ENCODE measurements at regions not wholly inside any gene's neighbourhood (a gene's known extent, or its start where the extent isn't known, plus 50 kb on each side); places are given as distances from the start of the nearest gene placed in this dataset.

GRCh38 chr5:56749842-56750241, 65.5 kb upstream of the MAP3K1 start:
- intact Hi-C loops (cut with micrococcal nuclease; ENCODE audit: unreplicated experiment): no loop called here
- H3K9me3 ChIP-seq (ENCODE audit: insufficient read depth, low read depth): no peaks in the 10 kb centered on the region; the same call in 1 of the 2 replicates
- BruUV-seq (replicated peaks): no TSS peak
- no peak overlapping the region for H2AFZ ChIP-seq
- H3K4me3 ChIP-seq: no peak overlapping the region
- no peaks in the 10 kb centered on the region for H3K79me2 ChIP-seq (ENCODE audit: low read depth)
- no peak overlapping the region for H3K27ac ChIP-seq
- H3K36me3 ChIP-seq (ENCODE audit: low read depth): no peaks in the 10 kb centered on the region
- H3K9me2 ChIP-seq (ENCODE audit: insufficient read depth): peaks cover 3% of the 10 kb centered on the region; the same call in 1 of the 2 replicates
- CTCF ChIA-PET: no interaction called here
- no peaks in the 10 kb centered on the region for H3K27me3 ChIP-seq (ENCODE audit: insufficient read depth, low read depth)
- H3K4me1 ChIP-seq (replicated peaks; ENCODE audit: insufficient read depth): no peaks in the 10 kb centered on the region; the same call in 1 of the 2 replicates
- no peak overlapping the region for H3K4me2 ChIP-seq
- no peak for DNase-seq
- POLR2A ChIA-PET (ENCODE audit: unreplicated experiment): no interaction called here
- TF ChIP-seq EZH2 (IDR thresholded peaks at IDR 0.05; ENCODE audit: low read depth): no peak
- no peak for TF ChIP-seq CTCF (conservative IDR thresholded peaks at IDR 0.05)
- no peaks in the 10 kb centered on the region for H4K20me1 ChIP-seq (ENCODE audit: insufficient read depth)
- H3F3A ChIP-seq (ENCODE audit: insufficient read depth, low read depth): no peaks in the 10 kb centered on the region

- no peak for DNase-seq
- TF ChIP-seq CTCF (conservative IDR thresholded peaks at IDR 0.05) (no peak), EZH2 (IDR thresholded peaks at IDR 0.05; ENCODE audit: low read depth) (no peak)
- no TSS peak for BruUV-seq (replicated peaks)
- no peaks in the 10 kb centered on the region for H3K79me2 ChIP-seq (ENCODE audit: low read depth)
- H3K27me3 ChIP-seq (ENCODE audit: insufficient read depth, low read depth): no peaks in the 10 kb centered on the region
- no peaks in the 10 kb centered on the region for H4K20me1 ChIP-seq (ENCODE audit: insufficient read depth)
- H3F3A ChIP-seq (ENCODE audit: insufficient read depth, low read depth): no peaks in the 10 kb centered on the region
- POLR2A ChIA-PET (ENCODE audit: unreplicated experiment): no interaction called here
- H3K9me2 ChIP-seq (ENCODE audit: insufficient read depth): peaks cover 3% of the 10 kb centered on the region; the same call in 1 of the 2 replicates
- H3K4me1 ChIP-seq (replicated peaks; ENCODE audit: insufficient read depth): no peaks in the 10 kb centered on the region
- no peaks in the 10 kb centered on the region; the same call in 1 of the 2 replicates for H3K9me3 ChIP-seq (ENCODE audit: insufficient read depth, low read depth)
- H3K4me2 ChIP-seq: no peak overlapping the region
- no peak overlapping the region for H2AFZ ChIP-seq
- intact Hi-C loops (cut with micrococcal nuclease; ENCODE audit: unreplicated experiment): no loop called here
- CTCF ChIA-PET: no interaction called here
- no peaks in the 10 kb centered on the region for H3K36me3 ChIP-seq (ENCODE audit: low read depth)
- H3K4me3 ChIP-seq: no peak overlapping the region
- no peak overlapping the region for H3K27ac ChIP-seq
Measured at GRCh38 chr5:56746553-56747339, 68.6 kb upstream of the MAP3K1 start.

- Histone ChIP-seq H3K4me1 (replicated peaks; ENCODE audit: insufficient read depth) (no peaks in the 10 kb centered on the region), H3K4me2 (no peak overlapping the region), H2AFZ (no peak overlapping the region), H3K79me2 (ENCODE audit: low read depth) (no peaks in the 10 kb centered on the region), H3K27me3 (ENCODE audit: insufficient read depth, low read depth) (no peaks in the 10 kb centered on the region), H3K4me3 (no peak overlapping the region), H3K27ac (no peak overlapping the region), H4K20me1 (ENCODE audit: insufficient read depth) (no peaks in the 10 kb centered on the region), H3K9me2 (ENCODE audit: insufficient read depth) (peaks cover 3% of the 10 kb centered on the region; the same call in 1 of the 2 replicates), H3K9me3 (ENCODE audit: insufficient read depth, low read depth) (no peaks in the 10 kb centered on the region), H3F3A (ENCODE audit: insufficient read depth, low read depth) (no peaks in the 10 kb centered on the region), H3K36me3 (ENCODE audit: low read depth) (no peaks in the 10 kb centered on the region)
- no peak for DNase-seq
- no TSS peak for BruUV-seq (replicated peaks)
- TF ChIP-seq EZH2 (IDR thresholded peaks at IDR 0.05; ENCODE audit: low read depth) (no peak), CTCF (conservative IDR thresholded peaks at IDR 0.05) (no peak)
- intact Hi-C loops (cut with micrococcal nuclease; ENCODE audit: unreplicated experiment): no loop called here
- ChIA-PET CTCF (no interaction called here), POLR2A (ENCODE audit: unreplicated experiment) (no interaction called here)
Measured at GRCh38 chr5:56745864-56746263, 69.5 kb upstream of the MAP3K1 start.

Measured in PC-9 (cell line).